Activated CD4-positive, alpha-beta T cell treated with anti-CD3 and anti-CD28 coated beads, Interleukin-2, amount 10 ng/mL, durations not matched to agents 24 days and 14 days (primary cell): ENCODE measurements at regions not wholly inside any gene's neighbourhood (a gene's known extent, or its start where the extent isn't known, plus 50 kb on each side); places are given as distances from the start of the nearest gene placed in this dataset.

Source experiments
- DNase-seq: peaks from one replicate; pipeline ENCODE4 v3.0.0; 2022
- H3K27ac Mint-ChIP-seq: one replicate; pipeline ENCODE4 v1.8.0; 2022; ENCODE audit warnings: mild to moderate bottlenecking, mixed read lengths
- H3K27me3 Mint-ChIP-seq: one replicate; pipeline ENCODE4 v1.8.0; 2022; ENCODE audit warnings: mixed read lengths
- H3K36me3 Mint-ChIP-seq: one replicate; pipeline ENCODE4 v1.8.0; 2022; ENCODE audit warnings: low read depth, mild to moderate bottlenecking, mixed read lengths
- H3K4me1 Mint-ChIP-seq: one replicate; pipeline ENCODE4 v1.8.0; 2021; ENCODE audit warnings: mixed read lengths
- H3K4me3 Mint-ChIP-seq: one replicate; pipeline ENCODE4 v1.8.0; 2022; ENCODE audit warnings: mild to moderate bottlenecking, moderate library complexity, mixed read lengths
- H3K9me3 Mint-ChIP-seq: one replicate; pipeline ENCODE4 v1.8.0; 2021; ENCODE audit warnings: mixed read lengths
- intact Hi-C: fragments of 100-400 bp; cut with micrococcal nuclease; formaldehyde crosslinking; loops from one replicate; pipeline ENCODE4 v1.15.1; 2023

- peaks cover 9% of the 10 kb centered on the region for H3K9me3 Mint-ChIP-seq
- intact Hi-C loops, result no loop called here
- H3K36me3 Mint-ChIP-seq, result no peaks in the 10 kb centered on the region
- DNase-seq, result peak; percentile 55
- peaks cover 8% of the 10 kb centered on the region for H3K27me3 Mint-ChIP-seq
- H3K27ac Mint-ChIP-seq, result peak overlapping the region; percentile 56
- peaks cover 45% of the 10 kb centered on the region for H3K4me1 Mint-ChIP-seq
- H3K4me3 Mint-ChIP-seq, result peak overlapping the region; percentile 45
These were observed 538.5 kb downstream of the CD83 start for GRCh38 chr6:14656078-14656521.

GRCh38 chr6:14656649-14657048 lies 539.1 kb downstream of the CD83 start:
- no peaks in the 10 kb centered on the region for H3K36me3 Mint-ChIP-seq
- peak overlapping the region; percentile 12 for H3K27ac Mint-ChIP-seq
- peaks cover 8% of the 10 kb centered on the region for H3K27me3 Mint-ChIP-seq
- peaks cover 40% of the 10 kb centered on the region for H3K4me1 Mint-ChIP-seq
- H3K4me3 Mint-ChIP-seq, result no peak overlapping the region
- no peak for DNase-seq
- peaks cover 5% of the 10 kb centered on the region for H3K9me3 Mint-ChIP-seq
- intact Hi-C loops, result no loop called here

- H3K9me3 Mint-ChIP-seq, result peaks cover 4% of the 10 kb centered on the region
- peaks cover 37% of the 10 kb centered on the region for H3K4me1 Mint-ChIP-seq
- peaks cover 8% of the 10 kb centered on the region for H3K27me3 Mint-ChIP-seq
- H3K27ac Mint-ChIP-seq, result no peak overlapping the region
- DNase-seq, result no peak
- H3K36me3 Mint-ChIP-seq, result no peaks in the 10 kb centered on the region
- intact Hi-C loops, result no loop called here
- H3K4me3 Mint-ChIP-seq, result no peak overlapping the region
These were observed 540.5 kb downstream of the CD83 start for GRCh38 chr6:14658030-14658429.

GRCh38 chr6:14658886-14659561 lies 541.5 kb downstream of the CD83 start:
- Mint-ChIP-seq H3K4me3 (no peak overlapping the region), H3K36me3 (no peaks in the 10 kb centered on the region), H3K4me1 (peaks cover 41% of the 10 kb centered on the region), H3K27me3 (peaks cover 8% of the 10 kb centered on the region), H3K27ac (peak overlapping the region; percentile 6), H3K9me3 (peaks cover 3% of the 10 kb centered on the region)
- intact Hi-C loops, result no loop called here
- no peak for DNase-seq

- intact Hi-C loops, result loop anchor here (2.0 to 5.0 kb wide), 7 partner anchors 51 to 587 kb away; partner anchors contain the start of gene JARID2
- Mint-ChIP-seq H3K27me3 (peaks cover 6% of the 10 kb centered on the region), H3K4me1 (peaks cover 49% of the 10 kb centered on the region), H3K36me3 (no peaks in the 10 kb centered on the region), H3K9me3 (no peaks in the 10 kb centered on the region), H3K27ac (no peak overlapping the region), H3K4me3 (no peak overlapping the region)
- DNase-seq, result no peak
These were observed 542.3 kb downstream of the CD83 start for GRCh38 chr6:14659841-14660240.

- no peaks in the 10 kb centered on the region for H3K9me3 Mint-ChIP-seq
- peaks cover 46% of the 10 kb centered on the region for H3K4me1 Mint-ChIP-seq
- no peak overlapping the region for H3K27ac Mint-ChIP-seq
These were observed 543.4 kb downstream of the CD83 start for GRCh38 chr6:14660806-14661579.

GRCh38 chr6:14661691-14662090 lies 544.1 kb downstream of the CD83 start:
- H3K36me3 Mint-ChIP-seq, result no peaks in the 10 kb centered on the region
- no peak overlapping the region for H3K4me3 Mint-ChIP-seq
- intact Hi-C loops, result loop anchor here (1.0 to 5.0 kb wide), 8 partner anchors 49 to 586 kb away; partner anchors contain the start of gene JARID2
- H3K4me1 Mint-ChIP-seq, result peaks cover 43% of the 10 kb centered on the region
- no peak overlapping the region for H3K27ac Mint-ChIP-seq
- no peak for DNase-seq
- H3K27me3 Mint-ChIP-seq, result peaks cover 11% of the 10 kb centered on the region
- no peaks in the 10 kb centered on the region for H3K9me3 Mint-ChIP-seq

More at GRCh38 chr6:14660806-14661579, 543.4 kb downstream of the CD83 start:
- intact Hi-C loops, result loop anchor here (1.0 to 5.0 kb wide), 8 partner anchors 50 to 586 kb away; partner anchors contain the start of gene JARID2
- Mint-ChIP-seq H3K4me3 (no peak overlapping the region), H3K27me3 (peaks cover 7% of the 10 kb centered on the region), H3K36me3 (no peaks in the 10 kb centered on the region)
- DNase-seq, result peak; percentile 91

- intact Hi-C loops, result loop anchor here (1.0 to 5.0 kb wide), 9 partner anchors 10 to 583 kb away; partner anchors contain the start of gene JARID2
- Mint-ChIP-seq H3K27me3 (peaks cover 12% of the 10 kb centered on the region), H3K9me3 (no peaks in the 10 kb centered on the region), H3K27ac (peak overlapping the region; percentile 86), H3K36me3 (no peaks in the 10 kb centered on the region), H3K4me1 (peaks cover 25% of the 10 kb centered on the region), H3K4me3 (peak overlapping the region; percentile 67)
- DNase-seq, result peak; percentile 83
These were observed 546.6 kb downstream of the CD83 start for GRCh38 chr6:14664112-14664601.

GRCh38 chr6:14664621-14665315 lies 547.2 kb downstream of the CD83 start:
- no peak for DNase-seq
- intact Hi-C loops, result loop anchor here (1.0 to 5.0 kb wide), 9 partner anchors 10 to 583 kb away; partner anchors contain the start of gene JARID2
- Mint-ChIP-seq H3K27me3 (peaks cover 10% of the 10 kb centered on the region), H3K9me3 (no peaks in the 10 kb centered on the region), H3K4me3 (peak overlapping the region; percentile 67), H3K27ac (peak overlapping the region; percentile 86), H3K36me3 (no peaks in the 10 kb centered on the region), H3K4me1 (peaks cover 23% of the 10 kb centered on the region)

GRCh38 chr6:14665827-14666724 lies 548.5 kb downstream of the CD83 start:
- peak; percentile 68 for DNase-seq
- Mint-ChIP-seq H3K4me3 (no peak overlapping the region), H3K27me3 (peaks cover 16% of the 10 kb centered on the region), H3K9me3 (peaks cover 3% of the 10 kb centered on the region), H3K36me3 (no peaks in the 10 kb centered on the region), H3K27ac (no peak overlapping the region), H3K4me1 (peaks cover 26% of the 10 kb centered on the region)
- intact Hi-C loops, result no loop called here

GRCh38 chr6:14670806-14671205 lies 553.2 kb downstream of the CD83 start:
- peaks cover 3% of the 10 kb centered on the region for H3K9me3 Mint-ChIP-seq
- intact Hi-C loops, result no loop called here
- no peak overlapping the region for H3K4me3 Mint-ChIP-seq
- H3K4me1 Mint-ChIP-seq, result peaks cover 26% of the 10 kb centered on the region
- no peak for DNase-seq
- H3K27ac Mint-ChIP-seq, result no peak overlapping the region
- no peaks in the 10 kb centered on the region for H3K36me3 Mint-ChIP-seq
- peaks cover 19% of the 10 kb centered on the region for H3K27me3 Mint-ChIP-seq

- intact Hi-C loops, result no loop called here
- Mint-ChIP-seq H3K4me3 (no peak overlapping the region), H3K27me3 (peaks cover 16% of the 10 kb centered on the region), H3K36me3 (no peaks in the 10 kb centered on the region), H3K27ac (peak overlapping the region; percentile 5), H3K4me1 (peaks cover 25% of the 10 kb centered on the region), H3K9me3 (peaks cover 3% of the 10 kb centered on the region)
- no peak for DNase-seq
These were observed 553.7 kb downstream of the CD83 start for GRCh38 chr6:14671261-14671681.

GRCh38 chr6:14671937-14672336 lies 554.4 kb downstream of the CD83 start:
- Mint-ChIP-seq H3K4me1 (peaks cover 24% of the 10 kb centered on the region), H3K27ac (no peak overlapping the region), H3K4me3 (no peak overlapping the region), H3K36me3 (no peaks in the 10 kb centered on the region), H3K9me3 (peaks cover 3% of the 10 kb centered on the region), H3K27me3 (peaks cover 14% of the 10 kb centered on the region)
- DNase-seq, result no peak
- intact Hi-C loops, result no loop called here
